ENCODE measurements at regions not wholly inside any gene's neighbourhood (a gene's known extent, or its start where the extent isn't known, plus 50 kb on each side); places are given as distances from the start of the nearest gene placed in this dataset.

DNA sequence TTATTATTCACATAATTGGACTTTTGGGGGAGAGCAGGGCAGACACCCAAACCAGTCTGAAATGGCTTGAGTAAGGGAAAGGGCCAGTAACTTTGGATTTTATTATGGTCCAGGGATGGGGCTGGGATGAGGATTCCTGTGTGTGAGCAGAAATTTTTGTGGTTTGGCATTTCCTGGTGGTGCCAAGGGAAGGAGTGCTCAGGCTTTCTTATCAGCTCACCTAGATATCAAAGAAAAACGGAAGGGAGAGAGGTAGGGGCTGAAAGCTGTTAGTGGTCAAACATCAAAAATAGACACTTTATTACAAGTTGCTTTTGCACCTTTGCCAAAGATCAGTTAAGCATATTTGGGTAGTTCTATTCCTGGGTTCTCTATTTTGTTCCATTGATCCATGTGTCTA is 128.5 kb upstream of the DIPK2B start:
- no peak overlapping the region for H3K4me3 ChIP-seq (ENCODE audit: low read depth, low read length, poor library complexity, severe bottlenecking)
- no peaks in the 10 kb centered on the region for H3K36me3 ChIP-seq (ENCODE audit: insufficient read depth, low read length)
- H2AFZ ChIP-seq (ENCODE audit: low read length): no peak overlapping the region
- H3K9ac ChIP-seq (ENCODE audit: low read length): no peak overlapping the region
- no peaks in the 10 kb centered on the region for H3K9me3 ChIP-seq (ENCODE audit: low read length)
- no peaks in the 10 kb centered on the region for H3K27me3 ChIP-seq (ENCODE audit: insufficient read depth, low read length)
- no peak for TF ChIP-seq EZH2 (IDR thresholded peaks at IDR 0.05; ENCODE audit: borderline replicate concordance, low read length)
- TF ChIP-seq, protein P1, sequence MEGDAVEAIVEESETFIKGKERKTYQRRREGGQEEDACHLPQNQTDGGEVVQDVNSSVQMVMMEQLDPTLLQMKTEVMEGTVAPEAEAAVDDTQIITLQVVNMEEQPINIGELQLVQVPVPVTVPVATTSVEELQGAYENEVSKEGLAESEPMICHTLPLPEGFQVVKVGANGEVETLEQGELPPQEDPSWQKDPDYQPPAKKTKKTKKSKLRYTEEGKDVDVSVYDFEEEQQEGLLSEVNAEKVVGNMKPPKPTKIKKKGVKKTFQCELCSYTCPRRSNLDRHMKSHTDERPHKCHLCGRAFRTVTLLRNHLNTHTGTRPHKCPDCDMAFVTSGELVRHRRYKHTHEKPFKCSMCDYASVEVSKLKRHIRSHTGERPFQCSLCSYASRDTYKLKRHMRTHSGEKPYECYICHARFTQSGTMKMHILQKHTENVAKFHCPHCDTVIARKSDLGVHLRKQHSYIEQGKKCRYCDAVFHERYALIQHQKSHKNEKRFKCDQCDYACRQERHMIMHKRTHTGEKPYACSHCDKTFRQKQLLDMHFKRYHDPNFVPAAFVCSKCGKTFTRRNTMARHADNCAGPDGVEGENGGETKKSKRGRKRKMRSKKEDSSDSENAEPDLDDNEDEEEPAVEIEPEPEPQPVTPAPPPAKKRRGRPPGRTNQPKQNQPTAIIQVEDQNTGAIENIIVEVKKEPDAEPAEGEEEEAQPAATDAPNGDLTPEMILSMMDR (IDR thresholded peaks at IDR 0.05; ENCODE audit: low read length): no peak
- H3K4me2 ChIP-seq (ENCODE audit: low read length): no peak overlapping the region
- no peaks in the 10 kb centered on the region for H3F3A ChIP-seq (ENCODE audit: insufficient read depth, low read length)
- no peaks in the 10 kb centered on the region for H3K79me2 ChIP-seq (ENCODE audit: insufficient read depth, low read length)
- H3K4me1 ChIP-seq (ENCODE audit: insufficient read depth, low read length, severe bottlenecking): no peaks in the 10 kb centered on the region
- H3K9me2 ChIP-seq (ENCODE audit: low read depth, low read length): no peaks in the 10 kb centered on the region
- no peak overlapping the region for H3K27ac ChIP-seq (ENCODE audit: low read depth, low read length, poor library complexity, severe bottlenecking)
- H4K20me1 ChIP-seq (ENCODE audit: insufficient read depth, low read length): no peaks in the 10 kb centered on the region

DNA sequence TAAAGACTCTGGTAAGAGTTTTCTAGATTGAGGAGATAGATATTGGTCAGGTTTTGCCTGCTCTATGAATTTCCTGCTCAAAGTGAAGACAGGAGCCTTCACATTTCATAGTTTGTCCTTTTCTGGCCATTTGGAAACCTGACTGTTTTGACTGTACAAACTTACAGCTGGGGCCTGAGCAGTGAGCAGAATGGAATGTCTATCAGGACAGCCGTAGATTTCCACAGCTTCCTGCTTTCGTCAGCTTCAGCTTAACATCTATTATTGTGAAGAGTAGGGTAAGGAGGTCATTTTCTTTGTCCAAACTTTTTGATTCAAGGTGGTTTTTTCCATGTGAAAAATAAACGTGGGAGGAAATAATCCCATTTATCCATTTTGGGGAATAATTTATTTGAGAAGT is 124.3 kb upstream of the DIPK2B start:
- no peak overlapping the region for H3K27ac ChIP-seq (ENCODE audit: low read depth, low read length, poor library complexity, severe bottlenecking)
- H3K9me3 ChIP-seq (ENCODE audit: low read length): no peaks in the 10 kb centered on the region
- no peaks in the 10 kb centered on the region for H4K20me1 ChIP-seq (ENCODE audit: insufficient read depth, low read length)
- no peaks in the 10 kb centered on the region for H3K36me3 ChIP-seq (ENCODE audit: insufficient read depth, low read length)
- no peaks in the 10 kb centered on the region for H3K4me1 ChIP-seq (ENCODE audit: insufficient read depth, low read length, severe bottlenecking)
- H3K27me3 ChIP-seq (ENCODE audit: insufficient read depth, low read length): no peaks in the 10 kb centered on the region
- H3K9me2 ChIP-seq (ENCODE audit: low read depth, low read length): no peaks in the 10 kb centered on the region
- H3F3A ChIP-seq (ENCODE audit: insufficient read depth, low read length): no peaks in the 10 kb centered on the region
- H3K4me3 ChIP-seq (ENCODE audit: low read depth, low read length, poor library complexity, severe bottlenecking): no peak overlapping the region
- no peak overlapping the region for H3K9ac ChIP-seq (ENCODE audit: low read length)
- H2AFZ ChIP-seq (ENCODE audit: low read length): no peak overlapping the region
- H3K4me2 ChIP-seq (ENCODE audit: low read length): no peak overlapping the region
- TF ChIP-seq EZH2 (IDR thresholded peaks at IDR 0.05; ENCODE audit: borderline replicate concordance, low read length): no peak
- TF ChIP-seq, protein P1 (IDR thresholded peaks at IDR 0.05; ENCODE audit: low read length): no peak
- H3K79me2 ChIP-seq (ENCODE audit: insufficient read depth, low read length): no peaks in the 10 kb centered on the region

DNA sequence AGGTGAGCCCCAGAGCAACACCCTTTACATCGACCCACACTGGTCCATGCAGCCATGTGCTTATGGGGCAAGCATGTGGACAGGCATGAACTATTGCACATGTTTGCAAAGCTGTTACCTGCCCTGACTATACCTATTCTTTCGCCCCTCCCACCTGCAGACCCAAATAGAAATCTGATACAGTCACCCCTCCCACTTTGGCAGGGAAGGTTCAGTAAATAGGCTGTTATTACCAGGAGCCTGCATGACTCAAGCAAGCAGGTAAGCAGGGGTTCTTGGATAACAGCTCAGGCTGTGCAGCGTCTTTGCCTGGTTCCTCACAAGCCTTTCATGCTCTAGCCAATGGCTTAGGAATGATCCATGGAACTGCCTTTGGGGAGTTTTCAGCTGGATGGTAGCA is 122.7 kb upstream of the DIPK2B start:
- H3K9me3 ChIP-seq (ENCODE audit: low read length): no peaks in the 10 kb centered on the region
- no peaks in the 10 kb centered on the region for H3K9me2 ChIP-seq (ENCODE audit: low read depth, low read length)
- no peak overlapping the region for H3K9ac ChIP-seq (ENCODE audit: low read length)
- H3F3A ChIP-seq (ENCODE audit: insufficient read depth, low read length): no peaks in the 10 kb centered on the region
- no peaks in the 10 kb centered on the region for H3K27me3 ChIP-seq (ENCODE audit: insufficient read depth, low read length)
- no peaks in the 10 kb centered on the region for H4K20me1 ChIP-seq (ENCODE audit: insufficient read depth, low read length)
- no peak overlapping the region for H3K4me3 ChIP-seq (ENCODE audit: low read depth, low read length, poor library complexity, severe bottlenecking)
- no peaks in the 10 kb centered on the region for H3K4me1 ChIP-seq (ENCODE audit: insufficient read depth, low read length, severe bottlenecking)
- H2AFZ ChIP-seq (ENCODE audit: low read length): no peak overlapping the region
- no peak overlapping the region for H3K27ac ChIP-seq (ENCODE audit: low read depth, low read length, poor library complexity, severe bottlenecking)
- H3K4me2 ChIP-seq (ENCODE audit: low read length): no peak overlapping the region
- TF ChIP-seq, protein P1 (IDR thresholded peaks at IDR 0.05; ENCODE audit: low read length): no peak
- no peaks in the 10 kb centered on the region for H3K79me2 ChIP-seq (ENCODE audit: insufficient read depth, low read length)
- H3K36me3 ChIP-seq (ENCODE audit: insufficient read depth, low read length): no peaks in the 10 kb centered on the region

All from OCI-LY1 (cell line).